ENCODE measurements at regions not wholly inside any gene's neighbourhood (a gene's known extent, or its start where the extent isn't known, plus 50 kb on each side); places are given as distances from the start of the nearest gene placed in this dataset.

DNA sequence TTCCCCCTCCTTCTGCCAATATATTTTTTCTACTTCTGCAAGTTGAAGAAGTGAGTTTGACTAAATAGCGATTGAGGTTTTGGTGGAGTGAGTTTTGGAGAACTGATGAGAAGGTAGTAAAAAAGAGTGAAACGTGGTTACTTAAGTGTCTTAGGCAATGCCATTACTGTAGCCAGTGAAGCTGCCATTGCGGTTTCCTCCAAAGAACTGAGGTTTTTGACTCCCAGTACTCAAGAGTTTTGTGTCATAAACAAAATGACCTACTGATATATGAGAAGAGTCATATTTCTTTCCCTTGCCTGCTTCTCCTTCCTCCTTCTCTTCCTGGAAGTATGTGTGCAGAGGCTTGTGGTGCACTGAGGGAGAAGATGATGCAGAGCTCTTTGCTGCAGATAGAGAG is 554.5 kb upstream of the MAP3K7 start:
- no peak for DNase-seq (ENCODE audit: low read depth, low spot score)

DNA sequence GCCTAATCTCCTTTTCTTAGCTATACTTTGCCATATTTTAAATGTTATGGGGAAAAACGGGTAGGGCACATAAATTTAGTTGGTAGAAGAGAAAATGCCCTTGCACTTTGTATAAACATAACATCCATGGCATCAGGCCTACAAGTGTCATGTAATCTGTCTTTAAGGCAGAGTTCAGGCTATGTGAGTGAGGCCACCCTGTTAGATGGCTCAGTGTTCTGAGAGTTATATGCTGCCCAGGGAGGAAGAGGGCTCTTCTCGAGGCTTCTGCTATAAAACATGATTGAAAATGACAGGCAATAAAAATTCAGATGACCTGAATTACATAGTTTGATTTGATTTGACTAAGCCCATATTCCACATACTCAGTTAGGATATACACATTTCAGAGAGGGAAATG is 553.6 kb upstream of the MAP3K7 start:
- DNase-seq (ENCODE audit: low read depth, low spot score): no peak

- DNase-seq (ENCODE audit: low read depth, low spot score): no peak
These were observed 550.4 kb upstream of the MAP3K7 start for GRCh38 chr6:91137286-91137685.

DNA sequence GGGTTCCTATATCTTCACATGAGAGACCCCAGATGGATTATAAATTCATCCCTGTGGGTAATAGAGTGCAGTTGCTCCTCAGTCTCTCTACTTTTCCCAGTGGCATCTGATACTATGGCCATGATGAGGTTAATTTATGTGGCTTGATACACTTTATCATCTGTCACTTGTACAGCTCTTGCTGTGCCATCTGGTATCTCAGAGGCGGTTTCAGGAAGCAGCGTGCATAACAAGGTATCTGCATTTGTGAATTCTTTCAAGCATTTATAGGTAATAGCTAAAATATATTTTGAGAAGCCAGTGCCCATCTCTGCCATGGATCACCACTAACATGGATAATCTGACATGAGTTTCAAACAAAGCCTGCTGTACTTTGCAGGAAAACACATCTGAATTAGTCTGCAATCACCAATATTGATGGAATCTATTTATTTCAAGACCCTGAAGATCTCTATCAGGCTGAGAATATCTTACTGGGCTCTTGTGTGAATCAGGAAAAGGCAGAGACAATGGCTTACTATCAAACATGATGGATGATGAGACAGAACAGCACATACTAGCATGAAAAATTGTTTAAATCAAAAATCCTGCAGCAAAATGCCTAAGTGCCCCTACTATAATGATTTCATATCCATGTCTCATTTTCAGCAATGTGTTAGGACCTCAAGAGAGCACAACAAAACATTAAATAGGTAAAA is 548.7 kb upstream of the MAP3K7 start:
- no peak for DNase-seq (ENCODE audit: low read depth, low spot score)

- DNase-seq (ENCODE audit: low read depth, low spot score): no peak
These were observed 545.6 kb upstream of the MAP3K7 start for GRCh38 chr6:91132461-91132860.

GRCh38 chr6:91130126-91130525 is 543.3 kb upstream of the MAP3K7 start:
- no peak for DNase-seq (ENCODE audit: low read depth, low spot score)

DNA sequence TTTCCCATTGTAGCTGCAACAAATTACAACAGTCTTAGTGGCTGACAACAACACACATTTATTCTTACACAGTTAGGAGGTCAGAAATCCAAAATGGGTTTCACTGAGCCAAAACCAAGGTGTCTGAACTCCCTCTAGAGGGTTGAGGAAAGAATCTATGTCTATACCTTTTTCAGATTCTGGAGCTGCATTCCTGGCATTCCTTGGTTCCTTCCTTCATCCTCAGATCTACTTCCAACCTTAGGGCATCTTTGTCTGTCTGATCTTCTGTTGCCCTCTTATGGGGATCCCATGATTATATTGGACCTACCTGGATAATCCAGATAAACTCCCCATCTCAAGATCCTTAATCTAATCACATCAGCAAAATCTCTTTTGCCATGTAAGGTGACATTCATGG is 540.9 kb upstream of the MAP3K7 start:
- DNase-seq (ENCODE audit: low read depth, low spot score): no peak

DNA sequence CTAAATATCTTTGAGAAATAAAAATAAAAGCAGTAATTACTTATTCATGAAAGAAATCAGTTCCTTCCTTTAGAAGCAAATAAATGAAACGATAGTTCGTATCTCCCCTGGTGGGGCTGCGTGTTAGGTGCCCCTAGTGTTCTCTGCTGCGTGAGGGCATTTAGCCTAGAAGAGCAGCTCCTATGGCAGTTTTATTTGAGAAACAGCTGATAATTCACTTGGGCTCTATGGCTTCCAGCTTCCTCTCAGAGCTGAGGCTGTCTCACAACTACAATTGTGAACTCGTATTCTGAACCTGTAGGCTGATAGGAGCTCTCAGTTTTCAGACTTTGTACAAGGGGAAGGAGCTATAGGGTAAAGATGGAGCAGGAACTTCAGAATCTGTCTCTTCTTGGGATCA is 540.0 kb upstream of the MAP3K7 start:
- no peak for DNase-seq (ENCODE audit: low read depth, low spot score)

GRCh38 chr6:91117550-91117949 is 530.7 kb upstream of the MAP3K7 start:
- no peak for DNase-seq (ENCODE audit: low read depth, low spot score)

GRCh38 chr6:91114123-91114708 is 527.3 kb upstream of the MAP3K7 start:
- no peak for DNase-seq (ENCODE audit: low read depth, low spot score)

DNA sequence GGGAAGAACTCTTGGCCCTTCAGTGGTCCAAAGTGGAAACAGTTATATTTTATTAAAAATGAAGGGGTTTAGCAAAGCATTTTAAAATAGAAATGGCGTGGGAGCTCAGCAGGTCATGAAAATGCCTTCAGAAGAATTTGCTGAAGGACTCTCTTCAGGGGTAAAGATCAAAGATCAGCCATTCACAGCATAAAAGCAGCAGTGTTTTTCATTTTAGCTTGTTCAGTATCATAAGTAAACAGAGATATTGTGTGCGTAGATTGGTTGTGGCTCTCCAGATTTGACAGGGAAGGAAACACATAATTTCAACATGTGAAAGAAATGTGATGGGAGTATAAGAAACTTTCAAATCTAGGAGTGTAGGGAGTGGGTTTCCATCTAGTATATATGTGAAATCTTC is 519.2 kb upstream of the MAP3K7 start:
- DNase-seq (ENCODE audit: low read depth, low spot score): no peak

DNA sequence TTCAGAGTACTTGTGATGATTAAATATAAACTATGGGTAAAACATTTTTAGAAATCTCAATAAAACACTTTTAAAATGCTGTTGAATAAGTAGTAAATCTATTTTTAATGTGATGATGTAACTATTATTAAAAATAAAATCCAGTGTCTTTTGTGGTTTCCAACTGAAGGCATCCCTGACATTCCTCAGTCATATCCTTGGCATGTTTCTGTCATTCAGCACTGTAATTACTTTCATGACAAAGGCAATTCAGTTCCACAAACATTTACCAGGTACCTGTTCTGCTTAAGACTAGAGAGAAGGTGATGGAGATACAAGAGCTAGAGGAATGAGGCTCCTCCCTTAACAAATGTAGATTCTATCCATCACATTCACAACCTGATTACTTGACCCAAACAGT is 518.7 kb upstream of the MAP3K7 start:
- DNase-seq (ENCODE audit: low read depth, low spot score): no peak

DNA sequence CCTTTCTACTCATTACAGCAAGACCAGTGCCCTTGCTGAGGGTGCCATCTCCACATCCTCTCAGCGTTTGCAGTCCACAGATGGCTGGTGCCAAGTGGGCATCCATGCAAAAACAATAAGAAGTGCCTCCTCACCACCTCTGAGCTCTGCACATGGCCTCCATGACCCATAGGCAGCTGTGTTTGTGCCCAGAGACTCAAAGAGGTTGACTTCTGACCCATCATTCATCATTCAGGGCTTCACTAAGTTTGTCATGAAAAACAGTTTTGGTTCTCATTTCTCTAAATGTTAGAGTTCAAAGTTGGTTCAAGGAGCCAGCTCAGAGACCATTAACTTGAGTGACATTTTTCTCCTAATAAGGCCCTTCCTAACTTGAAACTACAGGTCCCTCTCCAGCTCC is 512.6 kb upstream of the MAP3K7 start:
- no peak for DNase-seq (ENCODE audit: low read depth, low spot score)

- DNase-seq (ENCODE audit: low read depth, low spot score): no peak
These were observed 511.1 kb upstream of the MAP3K7 start for GRCh38 chr6:91098006-91098405.

DNA sequence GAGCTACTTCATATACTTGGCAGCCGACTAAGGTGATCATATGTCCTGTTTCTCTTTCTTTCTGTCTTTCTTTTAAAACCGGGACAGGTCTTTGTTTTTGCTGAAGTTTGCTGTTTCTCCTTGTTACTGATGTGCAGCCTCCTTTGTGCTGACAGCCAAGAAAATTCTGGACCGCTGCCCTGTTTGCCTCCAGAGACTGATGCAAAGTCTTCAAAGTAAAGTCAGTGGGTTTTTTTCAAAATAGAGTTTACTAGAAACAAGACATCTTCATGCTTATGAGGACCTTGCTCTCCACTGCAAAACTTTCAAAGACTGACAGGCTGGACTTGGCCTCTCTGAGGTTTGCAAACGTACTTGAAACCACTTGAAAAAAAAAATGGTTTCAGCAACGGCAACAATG is 510.5 kb upstream of the MAP3K7 start:
- no peak for DNase-seq (ENCODE audit: low read depth, low spot score)

DNA sequence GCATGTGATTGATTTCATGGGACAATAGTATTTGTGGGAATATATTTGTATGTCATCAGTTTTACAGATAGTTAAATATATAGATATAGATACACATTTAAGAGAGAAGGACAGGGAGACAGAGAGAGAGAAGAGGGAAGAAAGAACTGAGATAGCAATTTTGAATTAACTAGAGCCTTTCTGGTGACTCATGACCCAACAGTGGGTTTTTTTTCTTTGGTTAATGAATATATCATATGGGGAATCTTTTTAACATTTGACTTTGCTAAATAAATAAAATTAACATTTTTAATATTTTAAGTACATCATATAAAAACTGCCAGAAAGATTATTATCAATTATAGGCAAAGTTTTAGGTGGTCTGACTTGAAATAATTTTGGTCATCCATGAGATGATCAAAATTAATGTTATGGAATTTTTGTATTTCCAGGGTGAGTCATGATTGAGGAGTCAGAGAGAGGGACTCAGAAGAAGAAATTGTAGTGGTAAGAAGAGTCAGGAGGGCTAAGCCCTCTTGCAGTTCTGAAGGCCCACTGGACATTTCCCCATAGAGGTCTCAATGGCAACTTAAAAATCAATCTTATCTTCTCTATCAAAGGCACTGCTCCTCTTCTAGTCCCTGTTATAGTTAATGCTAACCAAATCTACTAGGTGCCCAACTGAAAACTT is 508.1 kb upstream of the MAP3K7 start:
- no peak for DNase-seq (ENCODE audit: low read depth, low spot score)

DNA sequence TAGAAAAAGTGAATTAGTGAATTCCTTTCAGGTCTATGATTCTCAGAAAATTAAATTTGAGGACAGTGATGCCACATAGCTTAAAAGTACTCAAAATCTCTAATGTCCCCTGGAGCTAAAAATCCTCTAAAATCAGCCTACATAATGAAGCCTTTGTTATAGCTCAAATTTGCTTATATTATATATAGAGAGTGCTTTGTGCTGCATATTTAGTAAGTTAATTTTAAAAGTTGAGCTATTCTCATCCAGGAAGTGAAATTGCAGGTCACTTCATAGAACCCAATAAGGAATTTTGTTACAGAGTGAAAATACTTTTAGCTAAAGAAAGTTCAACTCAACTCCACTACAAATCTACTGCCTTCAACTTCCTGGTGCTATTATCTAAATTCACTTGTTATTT is 507.5 kb upstream of the MAP3K7 start:
- no peak for DNase-seq (ENCODE audit: low read depth, low spot score)

GRCh38 chr6:91088976-91089375 is 502.1 kb upstream of the MAP3K7 start:
- no peak for DNase-seq (ENCODE audit: low read depth, low spot score)

- no peak for DNase-seq (ENCODE audit: low read depth, low spot score)
These were observed 501.6 kb upstream of the MAP3K7 start for GRCh38 chr6:91088515-91088914.

- peak; percentile 25 for DNase-seq (ENCODE audit: low read depth, low spot score)
These were observed 501.0 kb upstream of the MAP3K7 start for GRCh38 chr6:91087908-91088307.

- no peak for DNase-seq (ENCODE audit: low read depth, low spot score)
These were observed 496.3 kb upstream of the MAP3K7 start for GRCh38 chr6:91083211-91083610.

- no peak for DNase-seq (ENCODE audit: low read depth, low spot score)
These were observed 495.5 kb upstream of the MAP3K7 start for GRCh38 chr6:91082311-91082832.

DNA sequence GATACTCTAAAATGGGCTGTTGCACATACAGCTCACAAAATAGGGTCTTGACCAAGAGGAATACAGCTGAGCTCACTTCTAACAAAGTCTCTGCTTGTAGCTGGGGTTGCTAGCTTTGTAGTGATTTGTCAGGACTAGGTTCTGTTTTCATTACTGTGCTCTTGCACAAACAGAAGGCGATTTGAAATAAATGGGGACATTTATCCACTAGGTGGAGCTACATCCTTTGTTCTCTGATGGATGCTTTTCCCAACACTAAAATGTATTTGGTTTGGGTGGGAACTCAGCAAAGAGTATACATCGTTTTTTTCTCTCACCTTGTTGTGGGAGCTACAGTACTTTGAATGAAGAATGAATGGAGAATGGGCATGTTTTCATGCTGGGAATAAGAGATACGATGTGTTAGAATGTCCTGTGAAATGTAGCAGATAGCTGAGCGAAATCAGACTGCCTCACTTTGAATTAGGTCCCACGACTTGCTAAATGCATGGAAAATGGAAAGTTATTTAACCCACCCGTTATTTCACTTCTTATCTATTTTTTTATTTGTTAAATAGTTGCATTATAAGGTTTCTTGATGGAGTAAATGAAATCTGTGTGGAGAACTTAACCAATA is 494.7 kb upstream of the MAP3K7 start:
- peak; percentile 25 for DNase-seq (ENCODE audit: low read depth, low spot score)
